ENCODE measurements at regions not wholly inside any gene's neighbourhood (a gene's known extent, or its start where the extent isn't known, plus 50 kb on each side); places are given as distances from the start of the nearest gene placed in this dataset.

DNA sequence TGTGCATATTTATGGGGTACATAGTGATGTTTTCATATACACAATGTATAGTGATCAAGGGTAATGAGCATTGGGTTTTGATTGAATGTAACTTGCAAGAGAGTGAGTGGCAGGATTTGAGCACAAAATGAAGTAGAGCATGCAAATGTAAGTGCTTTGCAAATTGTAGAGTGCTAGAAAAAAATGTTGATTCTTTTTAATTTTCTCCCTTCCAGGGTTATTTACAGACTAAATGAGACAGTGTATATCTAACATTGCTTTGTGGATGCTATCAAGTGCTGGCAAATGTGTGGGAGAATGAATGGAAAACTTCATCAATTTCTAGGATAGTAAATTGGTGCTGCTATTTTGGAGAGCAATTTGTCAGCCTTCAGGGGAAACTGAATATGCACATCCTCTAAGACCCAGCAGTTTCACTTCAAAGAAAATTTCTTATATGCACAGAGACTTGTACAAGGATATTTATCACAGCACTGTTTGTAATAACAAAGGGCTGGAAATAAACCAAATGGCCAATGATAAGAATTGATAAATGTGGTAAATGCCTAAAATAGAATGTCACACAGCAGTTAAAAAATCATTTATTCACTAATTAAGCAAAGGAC is 120.6 kb upstream of the PLPP4 start:
- no peak overlapping the region for H3K27ac ChIP-seq
- no peak for TF ChIP-seq CTCF (conservative IDR thresholded peaks at IDR 0.05)

DNA sequence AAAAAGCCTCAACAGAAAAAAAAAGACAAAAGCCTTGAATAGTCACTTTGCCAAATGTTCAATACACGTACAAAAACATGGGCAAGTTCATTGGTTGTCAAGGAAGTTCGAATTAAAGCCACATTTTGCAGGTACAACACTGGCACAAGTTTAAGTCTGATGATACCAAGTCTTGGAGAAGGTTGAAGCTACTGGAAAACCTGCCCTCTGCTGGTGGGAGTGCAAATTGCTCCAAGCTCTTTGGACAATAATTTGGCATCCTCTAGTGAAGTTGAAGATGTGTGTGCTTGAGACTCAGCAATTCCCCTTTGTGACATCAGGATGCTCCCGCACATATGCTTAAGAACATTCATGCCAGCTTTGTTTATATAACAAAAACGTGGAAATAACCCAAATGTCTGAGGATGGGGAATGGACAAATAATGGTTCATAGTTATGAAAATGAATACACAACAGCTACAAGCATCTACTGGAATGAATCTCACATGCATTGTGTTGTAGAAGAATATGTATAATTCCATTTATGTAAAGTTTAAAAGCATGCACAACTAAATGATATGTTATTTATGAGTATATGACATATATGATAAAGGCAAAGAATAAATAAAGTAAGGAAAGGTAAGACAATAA is 120.0 kb upstream of the PLPP4 start:
- no peak overlapping the region for H3K27ac ChIP-seq
- peak; percentile 77 for TF ChIP-seq CTCF (conservative IDR thresholded peaks at IDR 0.05)

DNA sequence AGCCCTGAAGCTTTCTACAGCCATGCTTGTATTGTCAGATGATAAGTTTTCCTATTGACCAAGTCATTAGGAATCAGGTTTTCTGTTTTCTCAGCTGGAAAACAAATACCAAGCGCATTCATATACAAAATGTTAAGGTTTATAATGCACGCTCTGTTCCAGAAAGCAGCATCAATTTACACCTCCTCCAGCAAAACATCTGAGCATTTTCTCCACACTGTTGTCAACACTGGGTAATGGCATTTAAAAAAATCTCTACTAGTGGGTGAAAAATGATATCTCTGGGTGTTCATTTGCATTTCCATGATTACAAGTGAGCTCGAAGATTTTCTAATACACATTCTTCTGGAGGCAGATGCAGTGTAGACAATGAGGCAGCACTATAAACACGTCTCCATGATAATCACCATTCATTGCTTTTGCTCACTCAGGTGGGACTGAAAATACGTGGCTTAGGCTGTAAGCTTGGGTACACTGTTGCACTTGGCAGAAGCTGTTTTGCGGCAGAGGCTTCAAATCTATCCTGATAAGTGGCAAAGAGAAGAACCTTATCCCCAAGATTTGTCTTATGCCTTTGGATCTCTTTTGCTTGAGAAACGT is 114.8 kb upstream of the PLPP4 start:
- H3K27ac ChIP-seq = no peak overlapping the region
- TF ChIP-seq CTCF (conservative IDR thresholded peaks at IDR 0.05) = no peak

- no peak overlapping the region for H3K27ac ChIP-seq
- no peak for TF ChIP-seq CTCF (conservative IDR thresholded peaks at IDR 0.05)
Measured at GRCh38 chr10:120345186-120345585, 111.8 kb upstream of the PLPP4 start.

DNA sequence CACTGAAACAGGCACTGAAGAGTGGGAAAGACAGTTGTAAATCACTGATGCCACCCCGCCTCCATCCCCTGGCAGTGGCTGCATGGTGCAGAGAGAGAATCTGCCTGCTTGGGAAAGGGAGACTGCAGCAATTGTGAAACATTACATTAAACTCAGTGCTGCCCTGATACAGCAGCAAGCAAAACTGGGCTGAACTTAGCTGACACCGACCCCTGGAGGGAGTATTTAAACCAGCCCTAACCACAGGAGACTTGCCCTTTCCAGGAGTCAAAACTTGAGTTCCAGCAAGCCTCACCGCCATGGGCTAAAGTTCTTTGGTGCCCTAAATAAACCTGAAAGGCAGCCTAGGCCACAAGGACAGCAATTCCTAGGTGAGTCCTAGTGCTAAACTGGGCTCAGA is 109.4 kb upstream of the PLPP4 start:
- TF ChIP-seq CTCF (conservative IDR thresholded peaks at IDR 0.05) = no peak
- no peak overlapping the region for H3K27ac ChIP-seq

DNA sequence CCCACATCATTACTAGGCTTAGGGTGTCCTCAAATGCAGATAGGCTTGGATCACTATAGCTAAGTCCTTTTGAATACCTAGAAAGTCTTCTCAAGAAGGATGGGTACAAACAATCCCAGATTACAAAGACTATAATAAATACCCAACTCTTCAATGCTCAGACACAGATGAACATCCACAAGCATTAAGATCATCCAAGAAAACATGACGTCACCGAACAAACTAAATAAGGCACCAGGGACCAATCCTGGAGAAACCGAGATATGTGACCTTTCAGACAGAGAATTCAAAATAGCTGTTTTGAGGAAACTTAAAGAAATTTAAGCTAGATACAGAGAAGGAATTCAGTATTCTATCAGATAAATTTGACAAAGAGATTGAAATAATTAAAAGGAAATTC is 108.0 kb upstream of the PLPP4 start:
- no peak for TF ChIP-seq CTCF (conservative IDR thresholded peaks at IDR 0.05)
- no peak overlapping the region for H3K27ac ChIP-seq

GRCh38 chr10:120355425-120355824 is 101.6 kb upstream of the PLPP4 start:
- no peak for TF ChIP-seq CTCF (conservative IDR thresholded peaks at IDR 0.05)
- H3K27ac ChIP-seq = no peak overlapping the region
